OCI-LY7 (cell line): ENCODE measurements at regions not wholly inside any gene's neighbourhood (a gene's known extent, or its start where the extent isn't known, plus 50 kb on each side); places are given as distances from the start of the nearest gene placed in this dataset.

Source experiments
- BruUV-seq: library from RNA; stranded (reverse); fragments of 400-500 nt; replicated peaks from 2 replicates; lab custom pipeline; 2021; lab: Mats Ljungman, UMichigan
- CTCF ChIA-PET: fragments of 300-600 bp; sonication (Branson Sonifier 250); formaldehyde crosslinking; loops from one replicate; lab custom pipeline; 2022; ENCODE audit warnings: antibody characterized with exemption; ENCODE audit not compliant: unreplicated experiment; lab: Charles Lee
- POLR2A ChIA-PET: fragments of 300-600 bp; sonication (Branson Sonifier 250); formaldehyde crosslinking; loops from one replicate; lab custom pipeline; 2022; ENCODE audit warnings: antibody characterized with exemption; lab: Charles Lee
- DNase-seq: peaks from one replicate; pipeline ENCODE4 v3.0.0-alpha.2; 2015; ENCODE audit warnings: low spot score
- H2AFZ ChIP-seq: fragments of 200-600 bp; sonication (generic), shearing (Covaris generic); 2 replicates; pipeline ENCODE4 v1.6.1; 2014; ENCODE audit warnings: mild to moderate bottlenecking, antibody characterized with exemption, low read length, moderate library complexity
- H3K27ac ChIP-seq: fragments of 200-600 bp; sonication (generic); 2 replicates; pipeline ENCODE4 v1.5.1; 2014; ENCODE audit warnings: mixed run types, low read depth, mild to moderate bottlenecking, moderate library complexity, low read length, inconsistent platforms; ENCODE audit not compliant: poor library complexity, severe bottlenecking
- H3K36me3 ChIP-seq: fragments of 200-600 bp; sonication (generic); 2 replicates; pipeline ENCODE4 v1.6.1; 2014; ENCODE audit warnings: mild to moderate bottlenecking, antibody characterized with exemption, low read length, moderate library complexity, mixed read lengths; ENCODE audit not compliant: insufficient read depth
- H3K4me1 ChIP-seq: fragments of 200-600 bp; sonication (generic); 2 replicates; pipeline ENCODE4 v1.5.1; 2014; ENCODE audit warnings: mild to moderate bottlenecking, low read length; ENCODE audit not compliant: insufficient read depth, poor library complexity, severe bottlenecking
- H3K4me2 ChIP-seq: fragments of 200-600 bp; sonication (generic); 2 replicates; pipeline ENCODE4 v1.6.1; 2014; ENCODE audit warnings: mild to moderate bottlenecking, low read length
- H3K4me3 ChIP-seq: fragments of 200-600 bp; sonication (generic); 2 replicates; pipeline ENCODE4 v1.5.1; 2014; ENCODE audit warnings: mild to moderate bottlenecking, low read depth, low read length; ENCODE audit not compliant: poor library complexity, severe bottlenecking
- H3K79me2 ChIP-seq: fragments of 200-600 bp; sonication (generic); 2 replicates; pipeline ENCODE4 v1.6.1; 2016; ENCODE audit warnings: low read depth, mild to moderate bottlenecking, low read length, moderate library complexity, mixed read lengths; ENCODE audit not compliant: insufficient read depth
- H3K9me2 ChIP-seq: fragments of 200-600 bp; sonication (generic); 2 replicates; pipeline ENCODE4 v1.6.1; 2016; ENCODE audit warnings: mild to moderate bottlenecking, low read length, mixed read lengths; ENCODE audit not compliant: insufficient read depth
- H3K9me3 ChIP-seq: fragments of 200-600 bp; sonication (generic); 2 replicates; pipeline ENCODE4 v1.6.1; 2014; ENCODE audit warnings: mild to moderate bottlenecking, mixed run types, low read length, mixed read lengths
- H4K20me1 ChIP-seq: fragments of 200-600 bp; sonication (generic); 2 replicates; pipeline ENCODE4 v1.6.1; 2014; ENCODE audit warnings: mild to moderate bottlenecking, antibody characterized with exemption, low read length, moderate library complexity, mixed read lengths; ENCODE audit not compliant: insufficient read depth
- CTCF ChIP-seq: fragments of 200-600 bp; sonication (generic); conservative IDR thresholded peaks from 2 replicates; pipeline ENCODE4 v1.5.1; 2014; ENCODE audit warnings: mild to moderate bottlenecking, antibody characterized with exemption, low read length, moderate library complexity, mixed read lengths
- EZH2phosphoT487 ChIP-seq: fragments of 200-600 bp; sonication (generic); IDR thresholded peaks from 2 replicates; pipeline ENCODE4 v1.6.1; 2018; ENCODE audit warnings: low read depth, borderline replicate concordance, mild to moderate bottlenecking, mixed run types, antibody characterized with exemption, low read length, moderate library complexity, mixed read lengths
- intact Hi-C: fragments of 100-400 bp; cut with micrococcal nuclease; formaldehyde crosslinking; loops from one replicate; pipeline ENCODE4 v1.10.0; 2022; ENCODE audit not compliant: unreplicated experiment

DNA sequence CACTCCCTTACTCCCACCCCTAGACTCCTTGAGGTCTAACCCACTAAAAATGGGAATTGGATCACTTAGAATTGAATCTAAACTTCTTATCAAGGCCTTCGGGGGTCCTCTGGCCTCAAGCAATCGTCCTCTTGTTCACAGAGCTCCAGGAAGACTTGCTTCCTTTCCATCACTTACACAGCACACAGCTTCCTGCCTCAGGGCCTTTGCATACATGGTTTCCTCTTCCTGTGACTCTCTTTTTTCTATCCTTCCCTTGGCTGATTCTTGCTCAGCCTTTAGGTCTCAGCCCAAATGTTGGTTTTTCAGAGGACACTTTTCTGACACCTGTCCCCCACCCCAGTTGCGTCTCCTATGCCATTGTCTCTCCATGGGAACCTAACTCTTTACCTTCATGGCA is 50.0 kb upstream of the ALDH1B1 start:
- intact Hi-C loops, result no loop called here
- Histone ChIP-seq H3K36me3 (no peaks in the 10 kb centered on the region), H3K9me3 (no peaks in the 10 kb centered on the region), H3K4me3 (no peak overlapping the region), H4K20me1 (no peaks in the 10 kb centered on the region), H3K9me2 (no peaks in the 10 kb centered on the region), H3K79me2 (no peaks in the 10 kb centered on the region), H3K4me2 (no peak overlapping the region), H2AFZ (no peak overlapping the region), H3K27ac (no peak overlapping the region), H3K4me1 (no peaks in the 10 kb centered on the region)
- ChIA-PET CTCF (no interaction called here), POLR2A (interaction anchor here (0.8 kb wide), 1 partner anchor 19 kb away, joined by 3 read pairs; no protein-coding TSS in a partner anchor)
- DNase-seq, result no peak
- TF ChIP-seq EZH2phosphoT487 (no peak), CTCF (no peak)
- no TSS peak for BruUV-seq

DNA sequence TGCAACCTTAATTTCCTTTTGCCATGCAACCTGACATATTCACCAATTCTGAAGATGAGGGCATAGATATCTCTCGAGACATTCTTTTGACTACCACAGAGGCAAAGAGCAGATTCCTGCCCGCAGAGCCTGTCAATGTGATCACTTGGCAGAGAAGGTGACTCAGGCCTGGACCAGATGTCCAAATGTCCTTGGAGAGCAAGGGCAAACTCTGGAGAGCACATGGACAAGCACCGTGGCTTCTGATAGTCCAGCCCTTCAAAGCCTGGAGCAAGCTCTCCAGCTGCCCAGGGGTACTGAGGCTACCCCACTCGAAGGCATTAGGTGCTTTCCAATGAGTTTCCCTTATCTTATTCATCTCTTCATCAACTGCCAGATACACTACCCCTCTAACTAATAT is 50.4 kb upstream of the ALDH1B1 start:
- H4K20me1 ChIP-seq, result no peaks in the 10 kb centered on the region
- H3K36me3 ChIP-seq, result no peaks in the 10 kb centered on the region
- intact Hi-C loops, result no loop called here
- no peaks in the 10 kb centered on the region for H3K9me3 ChIP-seq
- no peak overlapping the region for H3K4me2 ChIP-seq
- no TSS peak for BruUV-seq
- no peaks in the 10 kb centered on the region for H3K4me1 ChIP-seq
- H3K9me2 ChIP-seq, result no peaks in the 10 kb centered on the region
- no peak for DNase-seq
- no peak overlapping the region for H2AFZ ChIP-seq
- ChIA-PET POLR2A (interaction anchor here (0.8 kb wide), 1 partner anchor 19 kb away, joined by 3 read pairs; no protein-coding TSS in a partner anchor), CTCF (no interaction called here)
- no peaks in the 10 kb centered on the region for H3K79me2 ChIP-seq
- TF ChIP-seq CTCF (no peak), EZH2phosphoT487 (no peak)
- no peak overlapping the region for H3K4me3 ChIP-seq
- no peak overlapping the region for H3K27ac ChIP-seq

DNA sequence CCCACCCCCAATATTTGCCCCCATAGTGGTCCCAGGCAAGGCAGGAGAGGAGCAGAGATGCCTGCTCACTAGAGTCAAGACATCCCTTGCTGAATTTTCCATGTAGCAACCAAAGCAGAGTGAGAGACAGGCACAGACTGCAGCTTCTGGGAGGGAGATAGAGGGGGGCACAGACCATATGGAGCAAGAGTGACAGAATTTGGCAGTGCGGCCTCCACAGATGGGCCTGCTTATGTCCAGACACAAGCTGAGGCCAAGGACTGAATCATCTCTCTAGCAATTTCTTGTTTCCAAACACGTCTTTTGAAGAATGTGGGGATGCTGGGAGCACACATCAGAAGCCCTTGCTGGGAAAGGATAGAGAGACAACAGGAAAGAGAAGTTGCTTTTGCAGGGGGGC is 53.0 kb upstream of the ALDH1B1 start:
- ChIA-PET POLR2A (interaction anchor here (0.6 kb wide), 1 partner anchor 434 kb away, joined by 3 read pairs; no protein-coding TSS in a partner anchor), CTCF (no interaction called here)
- no peak overlapping the region for H3K4me3 ChIP-seq
- no peak overlapping the region for H3K4me2 ChIP-seq
- H3K79me2 ChIP-seq, result no peaks in the 10 kb centered on the region
- no peak for DNase-seq
- no TSS peak for BruUV-seq
- TF ChIP-seq CTCF (no peak), EZH2phosphoT487 (no peak)
- intact Hi-C loops, result no loop called here
- H2AFZ ChIP-seq, result no peak overlapping the region
- H3K36me3 ChIP-seq, result no peaks in the 10 kb centered on the region
- no peaks in the 10 kb centered on the region for H3K9me2 ChIP-seq
- H3K4me1 ChIP-seq, result no peaks in the 10 kb centered on the region
- H3K27ac ChIP-seq, result no peak overlapping the region
- H4K20me1 ChIP-seq, result no peaks in the 10 kb centered on the region
- H3K9me3 ChIP-seq, result no peaks in the 10 kb centered on the region
